Endothelial cell of umbilical vein (primary cell): ENCODE measurements at regions not wholly inside any gene's neighbourhood (a gene's known extent, or its start where the extent isn't known, plus 50 kb on each side); places are given as distances from the start of the nearest gene placed in this dataset.

ENCODE experiments used
- BruUV-seq: library from RNA; stranded (reverse); fragments of 400-500 nt; replicated peaks from 2 replicates; lab custom pipeline; 2021; lab: Mats Ljungman, UMichigan
- CTCF ChIA-PET: fragments of 300-600, 350-600 bp; sonication (Branson Sonifier 250); formaldehyde crosslinking; loops from one replicate; lab custom pipeline; 2021; ENCODE audit warnings: antibody characterized with exemption, inconsistent platforms; lab: Charles Lee
- POLR2A ChIA-PET: fragments of 300-600, 350-600 bp; sonication (Branson Sonifier 250); formaldehyde crosslinking; loops from one replicate; lab custom pipeline; 2021; ENCODE audit warnings: antibody characterized with exemption, inconsistent platforms; lab: Charles Lee
- DNase-seq: peaks from one replicate; pipeline ENCODE4 v3.0.0-alpha.2; 2011; ENCODE audit warnings: low read depth, low spot score
- FAIRE-seq: peaks from 2 replicates; lab custom pipeline; 2011; peaks lifted over from hg19 to GRCh38; lab: Jason Lieb, UNC
- H2AFZ ChIP-seq: 2 replicates; pipeline ENCODE4 v1.6.0; 2012; ENCODE audit warnings: low read depth, low read length, control low read depth, inconsistent platforms
- H3K27ac ChIP-seq: 2 replicates; pipeline ENCODE4 v1.5.1; 2011; ENCODE audit warnings: low read depth, mild to moderate bottlenecking, control low read depth, low read length, moderate library complexity; ENCODE audit not compliant: insufficient read depth
- H3K27me3 ChIP-seq, 2 experiments: 2 replicates each; pipeline versions ENCODE4 v1.6.0 to v1.6.1; 2011; ENCODE audit warnings: low read length in 2 of 2, mixed read lengths in 1 of 2; ENCODE audit not compliant: control insufficient read depth in 2 of 2, insufficient read depth in 2 of 2
- H3K36me3 ChIP-seq, 2 experiments: 2 replicates in 1 of 2; 3 replicates in 1 of 2; pipeline ENCODE4 v1.5.1; 2011; ENCODE audit warnings: low read length in 2 of 2, mild to moderate bottlenecking in 1 of 2, moderate library complexity in 1 of 2; ENCODE audit not compliant: control insufficient read depth in 2 of 2, insufficient read depth in 2 of 2; ENCODE audit errors: extremely low read depth in 1 of 2
- H3K4me1 ChIP-seq: 3 replicates; pipeline ENCODE4 v1.5.1; 2011; ENCODE audit warnings: mild to moderate bottlenecking, low read length; ENCODE audit not compliant: control insufficient read depth, insufficient read depth; ENCODE audit errors: extremely low read depth
- H3K4me2 ChIP-seq: 2 replicates; pipeline ENCODE4 v1.6.1; 2011; ENCODE audit warnings: low read length, control low read depth, mixed read lengths; ENCODE audit not compliant: insufficient read depth
- H3K4me3 ChIP-seq, 3 experiments: fragments of 200-600 bp in 1 of 3; sonication (generic), shearing (Covaris generic) in 1 of 3; replicated peaks in 1 of 3; 2 replicates each; pipeline ENCODE4 v1.5.1; 2011 to 2016; ENCODE audit warnings: control low read depth in 3 of 3, low read length in 3 of 3, mild to moderate bottlenecking in 2 of 3, inconsistent platforms in 1 of 3, low read depth in 1 of 3, moderate library complexity in 1 of 3; ENCODE audit not compliant: insufficient read depth in 1 of 3
- H3K79me2 ChIP-seq: 2 replicates; pipeline ENCODE4 v1.6.0; 2012; ENCODE audit warnings: low read length, inconsistent platforms; ENCODE audit not compliant: control insufficient read depth, insufficient read depth
- H3K9ac ChIP-seq: replicated peaks from 2 replicates; pipeline ENCODE3; 2011; ENCODE audit warnings: low read length, control low read depth; ENCODE audit not compliant: insufficient read depth; ENCODE audit errors: extremely low read depth
- H3K9me1 ChIP-seq: replicated peaks from 3 replicates; pipeline ENCODE4 v1.6.0; 2011; ENCODE audit warnings: mild to moderate bottlenecking, low read length; ENCODE audit not compliant: control insufficient read depth, insufficient read depth; ENCODE audit errors: extremely low read depth
- H3K9me3 ChIP-seq: replicated peaks from 2 replicates; pipeline ENCODE4 v1.5.1; 2012; ENCODE audit warnings: low read length, inconsistent platforms; ENCODE audit not compliant: control insufficient read depth, insufficient read depth
- H4K20me1 ChIP-seq: replicated peaks from 2 replicates; pipeline ENCODE3; 2011; ENCODE audit warnings: mild to moderate bottlenecking, low read length; ENCODE audit not compliant: control insufficient read depth, insufficient read depth; ENCODE audit errors: extremely low read depth
- CTCF ChIP-seq, 2 donors: IDR thresholded peaks; 1 replicate in 1 of 2; 2 replicates in 1 of 2; pipeline ENCODE4 v1.5.1; 2011; ENCODE audit warnings: low read length in 2 of 2, mild to moderate bottlenecking in 2 of 2, moderate library complexity in 2 of 2, control low read depth in 1 of 2, inconsistent platforms in 1 of 2, low read depth in 1 of 2; ENCODE audit not compliant: insufficient read depth in 1 of 2; ENCODE audit errors: extremely low read depth in 1 of 2
- EZH2 ChIP-seq: IDR thresholded peaks from 2 replicates; pipeline ENCODE4 v1.6.1; 2012; ENCODE audit warnings: borderline replicate concordance, low read depth, mild to moderate bottlenecking, moderate library complexity, low read length, inconsistent platforms; ENCODE audit not compliant: severe bottlenecking
- FOS ChIP-seq: IDR thresholded peaks from 2 replicates; pipeline ENCODE4 v1.6.1; 2011; ENCODE audit warnings: mild to moderate bottlenecking, low read length, moderate library complexity, borderline replicate concordance; ENCODE audit not compliant: insufficient read depth
- GATA2 ChIP-seq: IDR thresholded peaks from 2 replicates; pipeline ENCODE4 v1.7.0; 2011; ENCODE audit warnings: low read depth, mild to moderate bottlenecking, moderate library complexity, mixed read lengths, low read length; ENCODE audit not compliant: insufficient read length, insufficient read depth
- JUN ChIP-seq: IDR thresholded peaks from 2 replicates; pipeline ENCODE4 v1.6.1; 2011; ENCODE audit warnings: borderline replicate concordance, low read depth; ENCODE audit not compliant: insufficient read length, insufficient read depth
- MYC ChIP-seq: IDR thresholded peaks from one replicate; pipeline ENCODE4 v1.6.1; 2011; ENCODE audit warnings: mild to moderate bottlenecking, low read depth, low read length
- POLR2A ChIP-seq: IDR thresholded peaks from 2 replicates; pipeline ENCODE4 v1.6.1; 2012; ENCODE audit warnings: low read depth, mild to moderate bottlenecking, control low read depth, low read length
- POLR2AphosphoS5 ChIP-seq: IDR thresholded peaks from 2 replicates; pipeline ENCODE4 v1.6.1; 2012; ENCODE audit warnings: low read depth, mild to moderate bottlenecking, control low read depth, low read length, moderate library complexity; ENCODE audit not compliant: insufficient read depth
- dilution Hi-C: fragments of 300-500 bp; cut with MboI; formaldehyde crosslinking; loops from one replicate; pipeline ENCODE4 v1.15.0; 2019; ENCODE audit warnings: low sequenced_read_pairs; ENCODE audit not compliant: extremely low pct_ligation_motif_present
- intact Hi-C: fragments of 100-400 bp; cut with micrococcal nuclease; formaldehyde crosslinking; loops from one replicate; pipeline ENCODE4 v1.10.0; 2022
- TF ChIP-seq, protein P1 (sequence below): IDR thresholded peaks from 2 replicates; pipeline ENCODE4 v1.6.1; 2011; ENCODE audit not compliant: insufficient read depth, insufficient read length

GRCh38 chr10:21265622-21266021, 259.9 kb downstream of the SKIDA1 start:
- no peaks in the 10 kb centered on the region for H3K79me2 ChIP-seq
- ChIA-PET CTCF (no interaction called here), POLR2A (no interaction called here)
- H4K20me1 ChIP-seq, result no peaks in the 10 kb centered on the region
- H3K4me1 ChIP-seq, result no peaks in the 10 kb centered on the region
- no peaks in the 10 kb centered on the region for H3K36me3 ChIP-seq
- no peak overlapping the region for H3K4me2 ChIP-seq
- no TSS peak for BruUV-seq
- TF ChIP-seq JUN (no peak), EZH2 (no peak), POLR2A (no peak), GATA2 (no peak), POLR2AphosphoS5 (no peak), CTCF (IDR thresholded peaks at IDR 0.05; ENCODE audit: extremely low read depth in 1 of 2, insufficient read depth in 1 of 2, low read depth in 1 of 2, low read length in 2 of 2) (no peak), MYC (no peak), FOS (no peak)
- TF ChIP-seq, protein P1, sequence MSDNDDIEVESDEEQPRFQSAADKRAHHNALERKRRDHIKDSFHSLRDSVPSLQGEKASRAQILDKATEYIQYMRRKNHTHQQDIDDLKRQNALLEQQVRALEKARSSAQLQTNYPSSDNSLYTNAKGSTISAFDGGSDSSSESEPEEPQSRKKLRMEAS, result no peak
- no peak for DNase-seq
- H2AFZ ChIP-seq, result no peak overlapping the region
- intact Hi-C loops, result no loop called here
- dilution Hi-C loops, result no loop called here
- H3K9me3 ChIP-seq, result no peaks in the 10 kb centered on the region
- H3K9me1 ChIP-seq, result no peaks in the 10 kb centered on the region
- no peaks in the 10 kb centered on the region for H3K27me3 ChIP-seq
- no peak for FAIRE-seq
- no peak overlapping the region for H3K27ac ChIP-seq
- no peak overlapping the region for H3K4me3 ChIP-seq
- H3K9ac ChIP-seq, result no peak overlapping the region
